ENCODE measurements at regions not wholly inside any gene's neighbourhood (a gene's known extent, or its start where the extent isn't known, plus 50 kb on each side); places are given as distances from the start of the nearest gene placed in this dataset.

GRCh38 chrX:124507246-124507645 lies 160.9 kb downstream of the SH2D1A start:
- FAIRE-seq (no peak), DNase-seq (ENCODE audit: insufficient read length, low spot score) (no peak)
- no peak for TF ChIP-seq CTCF (IDR thresholded peaks at IDR 0.05; ENCODE audit: insufficient read depth, missing control alignments)

GRCh38 chrX:124518885-124519284 lies 172.5 kb downstream of the SH2D1A start:
- FAIRE-seq: no peak
- TF ChIP-seq CTCF (IDR thresholded peaks at IDR 0.05; ENCODE audit: insufficient read depth, missing control alignments): no peak

GRCh38 chrX:124524852-124525251 lies 178.5 kb downstream of the SH2D1A start:
- FAIRE-seq (no peak), DNase-seq (ENCODE audit: insufficient read length, low spot score) (no peak)
- TF ChIP-seq CTCF (IDR thresholded peaks at IDR 0.05; ENCODE audit: insufficient read depth, missing control alignments): no peak

More at GRCh38 chrX:124518885-124519284, 172.5 kb downstream of the SH2D1A start:
- no peak for DNase-seq (ENCODE audit: insufficient read length, low spot score)

- no peak for TF ChIP-seq CTCF (IDR thresholded peaks at IDR 0.05; ENCODE audit: insufficient read depth, missing control alignments)
- DNase-seq (ENCODE audit: insufficient read length, low spot score): no peak
Observed at GRCh38 chrX:124529786-124530185, 183.4 kb downstream of the SH2D1A start.

GRCh38 chrX:124530803-124531202 lies 184.4 kb downstream of the SH2D1A start:
- DNase-seq (ENCODE audit: insufficient read length, low spot score) (no peak), FAIRE-seq (no peak)
- TF ChIP-seq CTCF (IDR thresholded peaks at IDR 0.05; ENCODE audit: insufficient read depth, missing control alignments): no peak

More at GRCh38 chrX:124529786-124530185, 183.4 kb downstream of the SH2D1A start:
- FAIRE-seq: no peak

- DNase-seq (ENCODE audit: insufficient read length, low spot score) (no peak), FAIRE-seq (no peak)
- TF ChIP-seq CTCF (IDR thresholded peaks at IDR 0.05; ENCODE audit: insufficient read depth, missing control alignments): no peak
Observed at GRCh38 chrX:124534536-124534935, 188.2 kb downstream of the SH2D1A start.

GRCh38 chrX:124540474-124540873 lies 194.1 kb downstream of the SH2D1A start:
- DNase-seq (ENCODE audit: insufficient read length, low spot score): no peak
- TF ChIP-seq CTCF (IDR thresholded peaks at IDR 0.05; ENCODE audit: insufficient read depth, missing control alignments): no peak
- FAIRE-seq: no peak

Measured in D721Med (cell line).